Liver (tissue), 8 donors: ENCODE measurements at regions not wholly inside any gene's neighbourhood (a gene's known extent, or its start where the extent isn't known, plus 50 kb on each side); places are given as distances from the start of the nearest gene placed in this dataset.

Experiments used
- DNase-seq: peaks from one replicate; pipeline ENCODE4 v3.0.0-alpha.2; 2017; ENCODE audit warnings: low spot score
- H3K27ac ChIP-seq, 2 donors: one replicate each; pipeline ENCODE4 v1.7.0; 2013; ENCODE audit warnings: inconsistent platforms in 2 of 2, low read length in 2 of 2, control low read depth in 1 of 2, low read depth in 1 of 2, mild to moderate bottlenecking in 1 of 2
- H3K27me3 ChIP-seq, 4 donors: one replicate each; pipeline versions ENCODE4 v1.6.1 to v1.7.0; 2013; ENCODE audit warnings: low read length in 3 of 4, inconsistent platforms in 1 of 4, mild to moderate bottlenecking in 1 of 4, moderate library complexity in 1 of 4; ENCODE audit not compliant: control insufficient read depth in 4 of 4, insufficient read depth in 4 of 4
- H3K36me3 ChIP-seq, 4 donors: one replicate each; pipeline versions ENCODE4 v1.6.1 to v1.7.0; 2013; ENCODE audit warnings: low read length in 3 of 4, mild to moderate bottlenecking in 3 of 4, low read depth in 1 of 4, moderate library complexity in 1 of 4; ENCODE audit not compliant: control insufficient read depth in 4 of 4, insufficient read depth in 3 of 4
- H3K4me1 ChIP-seq, 4 donors: one replicate each; pipeline versions ENCODE4 v1.6.1 to v1.7.0; 2013; ENCODE audit warnings: low read length in 3 of 4, mild to moderate bottlenecking in 3 of 4, moderate library complexity in 1 of 4; ENCODE audit not compliant: control insufficient read depth in 4 of 4, insufficient read depth in 4 of 4
- H3K4me3 ChIP-seq, 3 donors: one replicate each; pipeline versions ENCODE4 v1.6.1 to v1.7.0; 2013; ENCODE audit warnings: low read length in 3 of 3, control low read depth in 1 of 3, low read depth in 1 of 3, mild to moderate bottlenecking in 1 of 3
- H3K9ac ChIP-seq, 2 donors: one replicate each; pipeline ENCODE4 v1.7.0; 2013; ENCODE audit warnings: low read length in 2 of 2, mild to moderate bottlenecking in 2 of 2, moderate library complexity in 2 of 2, control low read depth in 1 of 2, low read depth in 1 of 2
- H3K9me3 ChIP-seq, 4 donors: one replicate each; pipeline versions ENCODE4 v1.6.1 to v1.7.0; 2013; ENCODE audit warnings: low read length in 3 of 4; ENCODE audit not compliant: control insufficient read depth in 4 of 4
- EGR1 ChIP-seq, 2 donors: IDR thresholded peaks; 2 replicates each; pipeline ENCODE4 v1.6.1; 2016 to 2018; ENCODE audit warnings: antibody characterized with exemption in 2 of 2, low read depth in 2 of 2
- FOXA1 ChIP-seq: IDR thresholded peaks from 2 replicates; pipeline ENCODE4 v1.6.1; 2016; ENCODE audit warnings: antibody characterized with exemption
- HNF4G ChIP-seq: IDR thresholded peaks from 2 replicates; pipeline ENCODE4 v1.6.1; 2016; ENCODE audit warnings: antibody characterized with exemption
- NR2F2 ChIP-seq: IDR thresholded peaks from 2 replicates; pipeline ENCODE4 v1.6.1; 2016; ENCODE audit warnings: antibody characterized with exemption
- REST ChIP-seq: IDR thresholded peaks from 2 replicates; pipeline ENCODE4 v1.6.1; 2016; ENCODE audit warnings: antibody characterized with exemption, mild to moderate bottlenecking
- RXRA ChIP-seq, 2 donors: IDR thresholded peaks; 2 replicates each; pipeline ENCODE4 v1.6.1; 2017 to 2018; ENCODE audit warnings: antibody characterized with exemption in 2 of 2, mild to moderate bottlenecking in 1 of 2
- TAF1 ChIP-seq: conservative IDR thresholded peaks from 2 replicates; pipeline ENCODE4 v1.6.1; 2016; ENCODE audit warnings: antibody characterized with exemption, mild to moderate bottlenecking
- YY1 ChIP-seq: IDR thresholded peaks from 2 replicates; pipeline ENCODE4 v1.6.1; 2016; ENCODE audit warnings: antibody characterized with exemption, mild to moderate bottlenecking
- ZBTB33 ChIP-seq: IDR thresholded peaks from 2 replicates; pipeline ENCODE4 v1.6.1; 2016; ENCODE audit warnings: antibody characterized with exemption
- WGBS: extraction: QIAGEN DNeasy Blood & Tissue Kit; methylation state at CpG from one replicate; pipeline ENCODE4 v1.1.7; 2013; 5-methylcytosine and 5-hydroxymethylcytosine counted together
- TF ChIP-seq, protein P1 (sequence below): IDR thresholded peaks from 2 replicates; pipeline ENCODE4 v1.6.1; 2016; ENCODE audit warnings: antibody characterized with exemption
- TF ChIP-seq, protein P2 (sequence below): fragments of 150-350 bp; IDR thresholded peaks from 2 replicates; pipeline ENCODE4 v1.5.1; 2017; ENCODE audit warnings: improper control_type of control experiment, low read depth, low read length; ENCODE audit not compliant: missing input control
- TF ChIP-seq, protein P3 (sequence below): IDR thresholded peaks from 2 replicates; pipeline ENCODE4 v1.6.1; 2016; ENCODE audit warnings: antibody characterized with exemption
- donor health status: healthy.
- donor health status: healthy.
- donor health status: healthy.
- donor health status: healthy.
- donor health status: healthy.

- Histone ChIP-seq H3K27ac (no peak overlapping the region), H3K4me3 (no peak overlapping the region), H3K9ac (no peak overlapping the region), H3K4me1 (no peaks in the 10 kb centered on the region), H3K9me3 (no peaks in the 10 kb centered on the region), H3K27me3 (no peaks in the 10 kb centered on the region), H3K36me3 (no peaks in the 10 kb centered on the region)
- no peak for TF ChIP-seq HNF4G
- no peak for TF ChIP-seq TAF1
- TF ChIP-seq EGR1 (IDR thresholded peaks at IDR 0.05; ENCODE audit: low read depth in 2 of 2) = no peak
- TF ChIP-seq, protein P1, sequence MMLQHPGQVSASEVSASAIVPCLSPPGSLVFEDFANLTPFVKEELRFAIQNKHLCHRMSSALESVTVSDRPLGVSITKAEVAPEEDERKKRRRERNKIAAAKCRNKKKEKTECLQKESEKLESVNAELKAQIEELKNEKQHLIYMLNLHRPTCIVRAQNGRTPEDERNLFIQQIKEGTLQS = no peak
- TF ChIP-seq, protein P2, sequence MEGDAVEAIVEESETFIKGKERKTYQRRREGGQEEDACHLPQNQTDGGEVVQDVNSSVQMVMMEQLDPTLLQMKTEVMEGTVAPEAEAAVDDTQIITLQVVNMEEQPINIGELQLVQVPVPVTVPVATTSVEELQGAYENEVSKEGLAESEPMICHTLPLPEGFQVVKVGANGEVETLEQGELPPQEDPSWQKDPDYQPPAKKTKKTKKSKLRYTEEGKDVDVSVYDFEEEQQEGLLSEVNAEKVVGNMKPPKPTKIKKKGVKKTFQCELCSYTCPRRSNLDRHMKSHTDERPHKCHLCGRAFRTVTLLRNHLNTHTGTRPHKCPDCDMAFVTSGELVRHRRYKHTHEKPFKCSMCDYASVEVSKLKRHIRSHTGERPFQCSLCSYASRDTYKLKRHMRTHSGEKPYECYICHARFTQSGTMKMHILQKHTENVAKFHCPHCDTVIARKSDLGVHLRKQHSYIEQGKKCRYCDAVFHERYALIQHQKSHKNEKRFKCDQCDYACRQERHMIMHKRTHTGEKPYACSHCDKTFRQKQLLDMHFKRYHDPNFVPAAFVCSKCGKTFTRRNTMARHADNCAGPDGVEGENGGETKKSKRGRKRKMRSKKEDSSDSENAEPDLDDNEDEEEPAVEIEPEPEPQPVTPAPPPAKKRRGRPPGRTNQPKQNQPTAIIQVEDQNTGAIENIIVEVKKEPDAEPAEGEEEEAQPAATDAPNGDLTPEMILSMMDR = no peak
- no peak for TF ChIP-seq FOXA1
- no peak for TF ChIP-seq ZBTB33
- TF ChIP-seq, protein P3, sequence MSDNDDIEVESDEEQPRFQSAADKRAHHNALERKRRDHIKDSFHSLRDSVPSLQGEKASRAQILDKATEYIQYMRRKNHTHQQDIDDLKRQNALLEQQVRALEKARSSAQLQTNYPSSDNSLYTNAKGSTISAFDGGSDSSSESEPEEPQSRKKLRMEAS = no peak
- no peak for DNase-seq
- 86% methylated on average over 1 of the region's 1 CpG for WGBS
Observed at GRCh38 chr10:54903745-54904144, 102.7 kb upstream of the PCDH15 start.

- Histone ChIP-seq H3K9ac (no peak overlapping the region), H3K27ac (no peak overlapping the region), H3K27me3 (no peaks in the 10 kb centered on the region), H3K36me3 (no peaks in the 10 kb centered on the region), H3K4me1 (no peaks in the 10 kb centered on the region), H3K4me3 (no peak overlapping the region), H3K9me3 (no peaks in the 10 kb centered on the region)
- TF ChIP-seq TAF1 = no peak
- TF ChIP-seq, protein P2 = no peak
- TF ChIP-seq, protein P3 = no peak
- TF ChIP-seq REST = no peak
- TF ChIP-seq NR2F2 = no peak
- TF ChIP-seq YY1 = no peak
- TF ChIP-seq RXRA (IDR thresholded peaks at IDR 0.05) = no peak
- no peak for TF ChIP-seq EGR1 (IDR thresholded peaks at IDR 0.05; ENCODE audit: low read depth in 2 of 2)
- TF ChIP-seq HNF4G = no peak
- DNase-seq = no peak
- WGBS = 83% methylated on average over 1 of the region's 1 CpG
Observed at GRCh38 chr10:54900584-54900983, 99.6 kb upstream of the PCDH15 start.
